Endothelial cell of umbilical vein (primary cell): ENCODE measurements at regions not wholly inside any gene's neighbourhood (a gene's known extent, or its start where the extent isn't known, plus 50 kb on each side); places are given as distances from the start of the nearest gene placed in this dataset.

Source experiments
- BruUV-seq: library from RNA; stranded (reverse); fragments of 400-500 nt; replicated peaks from 2 replicates; lab custom pipeline; 2021; lab: Mats Ljungman, UMichigan
- CTCF ChIA-PET: fragments of 300-600, 350-600 bp; sonication (Branson Sonifier 250); formaldehyde crosslinking; loops from one replicate; lab custom pipeline; 2021; ENCODE audit warnings: antibody characterized with exemption, inconsistent platforms; lab: Charles Lee
- POLR2A ChIA-PET: fragments of 300-600, 350-600 bp; sonication (Branson Sonifier 250); formaldehyde crosslinking; loops from one replicate; lab custom pipeline; 2021; ENCODE audit warnings: antibody characterized with exemption, inconsistent platforms; lab: Charles Lee
- DNase-seq: peaks from one replicate; pipeline ENCODE4 v3.0.0-alpha.2; 2011; ENCODE audit warnings: low read depth, low spot score
- FAIRE-seq: peaks from 2 replicates; lab custom pipeline; 2011; peaks lifted over from hg19 to GRCh38; lab: Jason Lieb, UNC
- H2AFZ ChIP-seq: 2 replicates; pipeline ENCODE4 v1.6.0; 2012; ENCODE audit warnings: low read depth, low read length, control low read depth, inconsistent platforms
- H3K27ac ChIP-seq: 2 replicates; pipeline ENCODE4 v1.5.1; 2011; ENCODE audit warnings: low read depth, mild to moderate bottlenecking, control low read depth, low read length, moderate library complexity; ENCODE audit not compliant: insufficient read depth
- H3K27me3 ChIP-seq, 2 experiments: 2 replicates each; pipeline versions ENCODE4 v1.6.0 to v1.6.1; 2011; ENCODE audit warnings: low read length in 2 of 2, mixed read lengths in 1 of 2; ENCODE audit not compliant: control insufficient read depth in 2 of 2, insufficient read depth in 2 of 2
- H3K36me3 ChIP-seq, 2 experiments: 2 replicates in 1 of 2; 3 replicates in 1 of 2; pipeline ENCODE4 v1.5.1; 2011; ENCODE audit warnings: low read length in 2 of 2, mild to moderate bottlenecking in 1 of 2, moderate library complexity in 1 of 2; ENCODE audit not compliant: control insufficient read depth in 2 of 2, insufficient read depth in 2 of 2; ENCODE audit errors: extremely low read depth in 1 of 2
- H3K4me1 ChIP-seq: 3 replicates; pipeline ENCODE4 v1.5.1; 2011; ENCODE audit warnings: mild to moderate bottlenecking, low read length; ENCODE audit not compliant: control insufficient read depth, insufficient read depth; ENCODE audit errors: extremely low read depth
- H3K4me2 ChIP-seq: 2 replicates; pipeline ENCODE4 v1.6.1; 2011; ENCODE audit warnings: low read length, control low read depth, mixed read lengths; ENCODE audit not compliant: insufficient read depth
- H3K4me3 ChIP-seq, 3 experiments: fragments of 200-600 bp in 1 of 3; sonication (generic), shearing (Covaris generic) in 1 of 3; replicated peaks in 1 of 3; 2 replicates each; pipeline ENCODE4 v1.5.1; 2011 to 2016; ENCODE audit warnings: control low read depth in 3 of 3, low read length in 3 of 3, mild to moderate bottlenecking in 2 of 3, inconsistent platforms in 1 of 3, low read depth in 1 of 3, moderate library complexity in 1 of 3; ENCODE audit not compliant: insufficient read depth in 1 of 3
- H3K79me2 ChIP-seq: 2 replicates; pipeline ENCODE4 v1.6.0; 2012; ENCODE audit warnings: low read length, inconsistent platforms; ENCODE audit not compliant: control insufficient read depth, insufficient read depth
- H3K9ac ChIP-seq: replicated peaks from 2 replicates; pipeline ENCODE3; 2011; ENCODE audit warnings: low read length, control low read depth; ENCODE audit not compliant: insufficient read depth; ENCODE audit errors: extremely low read depth
- H3K9me1 ChIP-seq: replicated peaks from 3 replicates; pipeline ENCODE4 v1.6.0; 2011; ENCODE audit warnings: mild to moderate bottlenecking, low read length; ENCODE audit not compliant: control insufficient read depth, insufficient read depth; ENCODE audit errors: extremely low read depth
- H3K9me3 ChIP-seq: replicated peaks from 2 replicates; pipeline ENCODE4 v1.5.1; 2012; ENCODE audit warnings: low read length, inconsistent platforms; ENCODE audit not compliant: control insufficient read depth, insufficient read depth
- H4K20me1 ChIP-seq: replicated peaks from 2 replicates; pipeline ENCODE3; 2011; ENCODE audit warnings: mild to moderate bottlenecking, low read length; ENCODE audit not compliant: control insufficient read depth, insufficient read depth; ENCODE audit errors: extremely low read depth
- CTCF ChIP-seq, 2 donors: IDR thresholded peaks; 1 replicate in 1 of 2; 2 replicates in 1 of 2; pipeline ENCODE4 v1.5.1; 2011; ENCODE audit warnings: low read length in 2 of 2, mild to moderate bottlenecking in 2 of 2, moderate library complexity in 2 of 2, control low read depth in 1 of 2, inconsistent platforms in 1 of 2, low read depth in 1 of 2; ENCODE audit not compliant: insufficient read depth in 1 of 2; ENCODE audit errors: extremely low read depth in 1 of 2
- EZH2 ChIP-seq: IDR thresholded peaks from 2 replicates; pipeline ENCODE4 v1.6.1; 2012; ENCODE audit warnings: borderline replicate concordance, low read depth, mild to moderate bottlenecking, moderate library complexity, low read length, inconsistent platforms; ENCODE audit not compliant: severe bottlenecking
- FOS ChIP-seq: IDR thresholded peaks from 2 replicates; pipeline ENCODE4 v1.6.1; 2011; ENCODE audit warnings: mild to moderate bottlenecking, low read length, moderate library complexity, borderline replicate concordance; ENCODE audit not compliant: insufficient read depth
- GATA2 ChIP-seq: IDR thresholded peaks from 2 replicates; pipeline ENCODE4 v1.7.0; 2011; ENCODE audit warnings: low read depth, mild to moderate bottlenecking, moderate library complexity, mixed read lengths, low read length; ENCODE audit not compliant: insufficient read length, insufficient read depth
- JUN ChIP-seq: IDR thresholded peaks from 2 replicates; pipeline ENCODE4 v1.6.1; 2011; ENCODE audit warnings: borderline replicate concordance, low read depth; ENCODE audit not compliant: insufficient read length, insufficient read depth
- MYC ChIP-seq: IDR thresholded peaks from one replicate; pipeline ENCODE4 v1.6.1; 2011; ENCODE audit warnings: mild to moderate bottlenecking, low read depth, low read length
- POLR2A ChIP-seq: IDR thresholded peaks from 2 replicates; pipeline ENCODE4 v1.6.1; 2012; ENCODE audit warnings: low read depth, mild to moderate bottlenecking, control low read depth, low read length
- POLR2AphosphoS5 ChIP-seq: IDR thresholded peaks from 2 replicates; pipeline ENCODE4 v1.6.1; 2012; ENCODE audit warnings: low read depth, mild to moderate bottlenecking, control low read depth, low read length, moderate library complexity; ENCODE audit not compliant: insufficient read depth
- dilution Hi-C: fragments of 300-500 bp; cut with MboI; formaldehyde crosslinking; loops from one replicate; pipeline ENCODE4 v1.15.0; 2019; ENCODE audit warnings: low sequenced_read_pairs; ENCODE audit not compliant: extremely low pct_ligation_motif_present
- intact Hi-C: fragments of 100-400 bp; cut with micrococcal nuclease; formaldehyde crosslinking; loops from one replicate; pipeline ENCODE4 v1.10.0; 2022
- TF ChIP-seq, protein P1 (sequence below): IDR thresholded peaks from 2 replicates; pipeline ENCODE4 v1.6.1; 2011; ENCODE audit not compliant: insufficient read depth, insufficient read length

GRCh38 chr12:92561543-92561899 is 141.3 kb upstream of the PLEKHG7 start:
- ChIA-PET POLR2A (no interaction called here), CTCF (interaction anchor here (1.2 kb wide), 1 partner anchor 50 kb away, joined by 3 read pairs; no protein-coding TSS in a partner anchor)
- Histone ChIP-seq H3K27ac (no peak overlapping the region), H3K36me3 (no peaks in the 10 kb centered on the region), H3K4me2 (no peak overlapping the region), H3K4me3 (no peak overlapping the region), H3K4me1 (no peaks in the 10 kb centered on the region), H3K9me3 (no peaks in the 10 kb centered on the region), H2AFZ (no peak overlapping the region), H3K79me2 (no peaks in the 10 kb centered on the region), H3K27me3 (no peaks in the 10 kb centered on the region), H3K9ac (no peak overlapping the region), H4K20me1 (no peaks in the 10 kb centered on the region), H3K9me1 (no peaks in the 10 kb centered on the region)
- intact Hi-C loops (no loop called here), dilution Hi-C loops (no loop called here)
- no TSS peak for BruUV-seq
- DNase-seq (peak; percentile 72), FAIRE-seq (no peak)
- TF ChIP-seq POLR2AphosphoS5 (no peak), MYC (no peak), POLR2A (no peak), CTCF (IDR thresholded peaks at IDR 0.05; ENCODE audit: extremely low read depth in 1 of 2, insufficient read depth in 1 of 2, low read depth in 1 of 2, low read length in 2 of 2) (no peak), FOS (no peak), EZH2 (no peak), GATA2 (no peak), JUN (no peak)
- TF ChIP-seq, protein P1, sequence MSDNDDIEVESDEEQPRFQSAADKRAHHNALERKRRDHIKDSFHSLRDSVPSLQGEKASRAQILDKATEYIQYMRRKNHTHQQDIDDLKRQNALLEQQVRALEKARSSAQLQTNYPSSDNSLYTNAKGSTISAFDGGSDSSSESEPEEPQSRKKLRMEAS: no peak
